SU-DHL-6 (cell line): ENCODE measurements at regions not wholly inside any gene's neighbourhood (a gene's known extent, or its start where the extent isn't known, plus 50 kb on each side); places are given as distances from the start of the nearest gene placed in this dataset.

Experiments used
- EZH2phosphoT487 ChIP-seq: fragments of 200-600 bp; sonication (generic), shearing (Covaris generic); conservative IDR thresholded peaks from 2 replicates; pipeline ENCODE4 v1.6.1; 2018; ENCODE audit warnings: mild to moderate bottlenecking, antibody characterized with exemption, low read length, moderate library complexity, mixed read lengths
- TF ChIP-seq, protein P1 (sequence below): fragments of 200-600 bp; sonication (generic); IDR thresholded peaks from one replicate; pipeline ENCODE4 v1.5.1; 2017; ENCODE audit warnings: antibody characterized with exemption, mild to moderate bottlenecking, low read length, moderate library complexity; ENCODE audit not compliant: insufficient read depth, poor library complexity, severe bottlenecking

DNA sequence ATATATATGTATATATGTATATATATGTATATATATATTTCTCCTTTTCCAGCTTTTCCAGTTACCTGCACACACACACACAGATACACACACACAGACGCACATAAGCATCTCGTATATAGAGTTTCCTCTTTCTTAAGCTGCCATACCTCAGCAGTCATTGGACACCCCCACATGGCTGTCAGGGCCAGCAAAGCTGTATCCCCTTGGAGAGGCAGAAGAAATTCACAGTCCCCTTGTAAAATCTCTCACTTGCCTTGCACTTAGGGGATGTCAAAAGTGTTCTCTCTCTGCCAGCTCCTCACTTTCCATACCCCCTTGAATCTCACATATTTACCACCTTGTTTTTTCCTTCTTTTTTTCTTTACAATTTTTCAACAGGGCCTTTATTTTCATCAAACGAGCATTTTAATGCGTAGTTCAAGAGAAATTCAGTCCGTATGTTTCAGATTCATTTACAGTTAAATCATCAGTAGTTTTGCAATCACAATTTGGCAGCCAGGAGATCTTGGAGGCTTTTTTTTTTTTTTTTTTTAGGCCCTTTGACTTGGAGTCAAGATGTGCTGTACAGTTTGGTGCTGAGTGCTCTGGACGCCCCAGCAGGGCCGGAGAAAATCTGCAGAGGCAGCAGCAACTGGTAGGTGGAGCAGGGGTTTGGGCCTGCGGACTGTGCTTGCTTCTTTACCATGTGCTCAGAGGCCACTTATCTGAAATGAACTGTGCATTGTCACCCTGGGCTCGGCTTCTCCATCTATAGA lies 244.9 kb upstream of the KLF4 start:
- TF ChIP-seq, protein P1, sequence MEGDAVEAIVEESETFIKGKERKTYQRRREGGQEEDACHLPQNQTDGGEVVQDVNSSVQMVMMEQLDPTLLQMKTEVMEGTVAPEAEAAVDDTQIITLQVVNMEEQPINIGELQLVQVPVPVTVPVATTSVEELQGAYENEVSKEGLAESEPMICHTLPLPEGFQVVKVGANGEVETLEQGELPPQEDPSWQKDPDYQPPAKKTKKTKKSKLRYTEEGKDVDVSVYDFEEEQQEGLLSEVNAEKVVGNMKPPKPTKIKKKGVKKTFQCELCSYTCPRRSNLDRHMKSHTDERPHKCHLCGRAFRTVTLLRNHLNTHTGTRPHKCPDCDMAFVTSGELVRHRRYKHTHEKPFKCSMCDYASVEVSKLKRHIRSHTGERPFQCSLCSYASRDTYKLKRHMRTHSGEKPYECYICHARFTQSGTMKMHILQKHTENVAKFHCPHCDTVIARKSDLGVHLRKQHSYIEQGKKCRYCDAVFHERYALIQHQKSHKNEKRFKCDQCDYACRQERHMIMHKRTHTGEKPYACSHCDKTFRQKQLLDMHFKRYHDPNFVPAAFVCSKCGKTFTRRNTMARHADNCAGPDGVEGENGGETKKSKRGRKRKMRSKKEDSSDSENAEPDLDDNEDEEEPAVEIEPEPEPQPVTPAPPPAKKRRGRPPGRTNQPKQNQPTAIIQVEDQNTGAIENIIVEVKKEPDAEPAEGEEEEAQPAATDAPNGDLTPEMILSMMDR = no peak
- TF ChIP-seq EZH2phosphoT487 = no peak
